OCI-LY7 (cell line): ENCODE measurements at regions not wholly inside any gene's neighbourhood (a gene's known extent, or its start where the extent isn't known, plus 50 kb on each side); places are given as distances from the start of the nearest gene placed in this dataset.
A peak's percentile ranks its signal among the peaks of the same experiment; 100 is the strongest.

Experiments
- BruUV-seq: library from RNA; stranded (reverse); fragments of 400-500 nt; replicated peaks from 2 replicates; lab custom pipeline; 2021; lab: Mats Ljungman, UMichigan
- CTCF ChIA-PET: fragments of 300-600 bp; sonication (Branson Sonifier 250); formaldehyde crosslinking; loops from one replicate; lab custom pipeline; 2022; ENCODE audit warnings: antibody characterized with exemption; ENCODE audit not compliant: unreplicated experiment; lab: Charles Lee
- POLR2A ChIA-PET: fragments of 300-600 bp; sonication (Branson Sonifier 250); formaldehyde crosslinking; loops from one replicate; lab custom pipeline; 2022; ENCODE audit warnings: antibody characterized with exemption; lab: Charles Lee
- DNase-seq: peaks from one replicate; pipeline ENCODE4 v3.0.0-alpha.2; 2015; ENCODE audit warnings: low spot score
- H2AFZ ChIP-seq: fragments of 200-600 bp; sonication (generic), shearing (Covaris generic); 2 replicates; pipeline ENCODE4 v1.6.1; 2014; ENCODE audit warnings: mild to moderate bottlenecking, antibody characterized with exemption, low read length, moderate library complexity
- H3K27ac ChIP-seq: fragments of 200-600 bp; sonication (generic); 2 replicates; pipeline ENCODE4 v1.5.1; 2014; ENCODE audit warnings: mixed run types, low read depth, mild to moderate bottlenecking, moderate library complexity, low read length, inconsistent platforms; ENCODE audit not compliant: poor library complexity, severe bottlenecking
- H3K36me3 ChIP-seq: fragments of 200-600 bp; sonication (generic); 2 replicates; pipeline ENCODE4 v1.6.1; 2014; ENCODE audit warnings: mild to moderate bottlenecking, antibody characterized with exemption, low read length, moderate library complexity, mixed read lengths; ENCODE audit not compliant: insufficient read depth
- H3K4me1 ChIP-seq: fragments of 200-600 bp; sonication (generic); 2 replicates; pipeline ENCODE4 v1.5.1; 2014; ENCODE audit warnings: mild to moderate bottlenecking, low read length; ENCODE audit not compliant: insufficient read depth, poor library complexity, severe bottlenecking
- H3K4me2 ChIP-seq: fragments of 200-600 bp; sonication (generic); 2 replicates; pipeline ENCODE4 v1.6.1; 2014; ENCODE audit warnings: mild to moderate bottlenecking, low read length
- H3K4me3 ChIP-seq: fragments of 200-600 bp; sonication (generic); 2 replicates; pipeline ENCODE4 v1.5.1; 2014; ENCODE audit warnings: mild to moderate bottlenecking, low read depth, low read length; ENCODE audit not compliant: poor library complexity, severe bottlenecking
- H3K79me2 ChIP-seq: fragments of 200-600 bp; sonication (generic); 2 replicates; pipeline ENCODE4 v1.6.1; 2016; ENCODE audit warnings: low read depth, mild to moderate bottlenecking, low read length, moderate library complexity, mixed read lengths; ENCODE audit not compliant: insufficient read depth
- H3K9me2 ChIP-seq: fragments of 200-600 bp; sonication (generic); 2 replicates; pipeline ENCODE4 v1.6.1; 2016; ENCODE audit warnings: mild to moderate bottlenecking, low read length, mixed read lengths; ENCODE audit not compliant: insufficient read depth
- H3K9me3 ChIP-seq: fragments of 200-600 bp; sonication (generic); 2 replicates; pipeline ENCODE4 v1.6.1; 2014; ENCODE audit warnings: mild to moderate bottlenecking, mixed run types, low read length, mixed read lengths
- H4K20me1 ChIP-seq: fragments of 200-600 bp; sonication (generic); 2 replicates; pipeline ENCODE4 v1.6.1; 2014; ENCODE audit warnings: mild to moderate bottlenecking, antibody characterized with exemption, low read length, moderate library complexity, mixed read lengths; ENCODE audit not compliant: insufficient read depth
- CTCF ChIP-seq: fragments of 200-600 bp; sonication (generic); conservative IDR thresholded peaks from 2 replicates; pipeline ENCODE4 v1.5.1; 2014; ENCODE audit warnings: mild to moderate bottlenecking, antibody characterized with exemption, low read length, moderate library complexity, mixed read lengths
- EZH2phosphoT487 ChIP-seq: fragments of 200-600 bp; sonication (generic); IDR thresholded peaks from 2 replicates; pipeline ENCODE4 v1.6.1; 2018; ENCODE audit warnings: low read depth, borderline replicate concordance, mild to moderate bottlenecking, mixed run types, antibody characterized with exemption, low read length, moderate library complexity, mixed read lengths
- intact Hi-C: fragments of 100-400 bp; cut with micrococcal nuclease; formaldehyde crosslinking; loops from one replicate; pipeline ENCODE4 v1.10.0; 2022; ENCODE audit not compliant: unreplicated experiment

GRCh38 chr2:65608916-65609315 lies 176.5 kb upstream of the SPRED2 start:
- no peak for DNase-seq
- no peaks in the 10 kb centered on the region for H3K9me2 ChIP-seq
- H3K4me3 ChIP-seq, result no peak overlapping the region
- H3K9me3 ChIP-seq, result no peaks in the 10 kb centered on the region
- no peaks in the 10 kb centered on the region for H4K20me1 ChIP-seq
- H3K27ac ChIP-seq, result no peak overlapping the region
- POLR2A ChIA-PET, result interaction anchor here (0.6 kb wide), 1 partner anchor 488 kb away, joined by 3 read pairs; no protein-coding TSS in a partner anchor
- TF ChIP-seq EZH2phosphoT487, result no peak
- TF ChIP-seq CTCF, result no peak
- no peak overlapping the region for H3K4me2 ChIP-seq
- H3K79me2 ChIP-seq, result no peaks in the 10 kb centered on the region
- H2AFZ ChIP-seq, result peak overlapping the region; percentile 33; the same call in 1 of the 2 replicates
- no peaks in the 10 kb centered on the region for H3K36me3 ChIP-seq
- no TSS peak for BruUV-seq
- CTCF ChIA-PET, result no interaction called here
- intact Hi-C loops, result no loop called here
- H3K4me1 ChIP-seq, result peaks cover 55% of the 10 kb centered on the region

DNA sequence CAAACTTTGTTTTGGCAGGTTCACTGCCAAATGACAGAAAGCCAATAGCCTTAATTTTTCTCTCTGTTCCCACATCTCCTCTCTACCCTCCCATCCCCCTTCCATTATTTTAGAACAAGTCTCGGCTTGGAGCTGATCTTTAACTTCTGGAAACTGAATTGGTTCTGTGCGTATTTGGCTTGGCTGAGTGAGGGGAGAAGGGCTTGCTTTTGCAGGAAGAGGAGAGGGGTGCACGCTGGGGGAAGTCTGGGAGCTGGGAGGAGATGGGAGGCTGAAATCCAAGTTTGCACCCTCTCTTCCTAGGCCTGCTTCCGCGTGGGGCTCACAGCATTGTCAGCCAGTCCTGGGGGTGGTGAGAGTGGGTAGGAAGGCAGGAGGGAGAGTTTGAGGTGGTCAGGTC lies 176.1 kb upstream of the SPRED2 start:
- peak overlapping the region; percentile 67 for H2AFZ ChIP-seq
- no peaks in the 10 kb centered on the region for H4K20me1 ChIP-seq
- H3K9me3 ChIP-seq, result no peaks in the 10 kb centered on the region
- H3K9me2 ChIP-seq, result no peaks in the 10 kb centered on the region
- DNase-seq, result no peak
- ChIA-PET POLR2A (interaction anchor here (0.6 kb wide), 1 partner anchor 488 kb away, joined by 3 read pairs; no protein-coding TSS in a partner anchor), CTCF (no interaction called here)
- no peak overlapping the region for H3K27ac ChIP-seq
- H3K4me2 ChIP-seq, result no peak overlapping the region
- H3K79me2 ChIP-seq, result no peaks in the 10 kb centered on the region
- no TSS peak for BruUV-seq
- H3K4me1 ChIP-seq, result peaks cover 60% of the 10 kb centered on the region
- H3K4me3 ChIP-seq, result no peak overlapping the region
- no peak for TF ChIP-seq CTCF
- no peak for TF ChIP-seq EZH2phosphoT487
- no peaks in the 10 kb centered on the region for H3K36me3 ChIP-seq
- intact Hi-C loops, result no loop called here

- H3K36me3 ChIP-seq, result no peaks in the 10 kb centered on the region
- H2AFZ ChIP-seq, result peak overlapping the region; percentile 67
- H3K27ac ChIP-seq, result peak overlapping the region; percentile 96
- no TSS peak for BruUV-seq
- H3K79me2 ChIP-seq, result no peaks in the 10 kb centered on the region
- DNase-seq, result no peak
- no peaks in the 10 kb centered on the region for H4K20me1 ChIP-seq
- H3K9me3 ChIP-seq, result no peaks in the 10 kb centered on the region
- no peak overlapping the region for H3K4me3 ChIP-seq
- peaks cover 67% of the 10 kb centered on the region for H3K4me1 ChIP-seq
- TF ChIP-seq EZH2phosphoT487 (no peak), CTCF (no peak)
- intact Hi-C loops, result no loop called here
- no peaks in the 10 kb centered on the region for H3K9me2 ChIP-seq
- peak overlapping the region; percentile 67; the same call in 1 of the 2 replicates for H3K4me2 ChIP-seq
- POLR2A ChIA-PET, result interaction anchor here (0.7 kb wide), 1 partner anchor 306 kb away, joined by 3 read pairs; no protein-coding TSS in a partner anchor
- CTCF ChIA-PET, result no interaction called here
Observed at GRCh38 chr2:65607662-65608305, 175.4 kb upstream of the SPRED2 start.
